Gastrocnemius medialis (tissue), 4 donors: ENCODE measurements at regions not wholly inside any gene's neighbourhood (a gene's known extent, or its start where the extent isn't known, plus 50 kb on each side); places are given as distances from the start of the nearest gene placed in this dataset.

ENCODE experiments used
- ATAC-seq, 2 donors: fragments of 150-250 bp; one replicate each; pipeline ENCODE4 v1.9.1; 2016
- DNase-seq, 2 donors: peaks; one replicate each; pipeline ENCODE4 v3.0.0-alpha.2; 2019
- H3K27ac ChIP-seq, 4 donors: fragments of 200-600 bp; sonication (generic); 1 replicate in 1 of 4; 2 replicates in 3 of 4; pipeline ENCODE4 v1.5.1; 2016 to 2018; ENCODE audit warnings: mild to moderate bottlenecking in 2 of 4, moderate library complexity in 1 of 4
- H3K27me3 ChIP-seq, 3 donors: fragments of 200-600 bp; sonication (generic) in 2 of 3; 1 replicate in 1 of 3; 2 replicates in 2 of 3; pipeline versions ENCODE4 v1.5.1 to v1.6.0; 2016 to 2019; ENCODE audit warnings: mild to moderate bottlenecking in 1 of 3, moderate library complexity in 1 of 3
- H3K36me3 ChIP-seq, 2 donors: fragments of 200-600 bp; sonication (generic) in 1 of 2; one replicate each; pipeline ENCODE4 v1.5.1; 2017 to 2018
- H3K4me1 ChIP-seq, 2 donors: fragments of 200-600 bp; sonication (generic) in 1 of 2; one replicate each; pipeline ENCODE4 v1.5.1; 2016 to 2017; ENCODE audit warnings: mild to moderate bottlenecking in 2 of 2
- H3K4me3 ChIP-seq, 4 donors: fragments of 200-600 bp; sonication (generic) in 3 of 4; 1 replicate in 1 of 4; 2 replicates in 3 of 4; pipeline ENCODE4 v1.5.1; 2016 to 2019; ENCODE audit warnings: mild to moderate bottlenecking in 2 of 4
- H3K9me3 ChIP-seq, 3 donors: fragments of 200-600 bp; sonication (generic) in 2 of 3; 1 replicate in 1 of 3; 2 replicates in 2 of 3; pipeline ENCODE4 v1.5.1; 2016 to 2019
- CTCF ChIP-seq, 5 experiments: fragments of 450-650 bp in 3 of 5; fragments of 200-600 bp in 2 of 5; sonication (generic) in 2 of 5; IDR thresholded peaks in 4 of 5; conservative IDR thresholded peaks in 1 of 5; 1 replicate in 4 of 5; 2 replicates in 1 of 5; pipeline ENCODE4 v1.5.1; 2016 to 2019; ENCODE audit warnings: antibody characterized with exemption in 5 of 5, mild to moderate bottlenecking in 3 of 5, moderate library complexity in 3 of 5
- POLR2A ChIP-seq, 2 donors: fragments of 450-650 bp; IDR thresholded peaks; one replicate each; pipeline ENCODE4 v1.6.1; 2017; ENCODE audit warnings: antibody characterized with exemption in 2 of 2, mild to moderate bottlenecking in 2 of 2, moderate library complexity in 2 of 2
- in situ Hi-C, 4 donors: fragments of 200-750 bp; cut with MboI; loops; one replicate each; pipeline versions ENCODE4 v1.15.0 to v1.8.0; 2017; ENCODE audit warnings: low sequenced_read_pairs in 4 of 4
- intact Hi-C: fragments of 100-400 bp; cut with DNase I; formaldehyde crosslinking; loops from one replicate; pipeline ENCODE4 v1.15.1; 2023; ENCODE audit warnings: low total_unique reads

DNA sequence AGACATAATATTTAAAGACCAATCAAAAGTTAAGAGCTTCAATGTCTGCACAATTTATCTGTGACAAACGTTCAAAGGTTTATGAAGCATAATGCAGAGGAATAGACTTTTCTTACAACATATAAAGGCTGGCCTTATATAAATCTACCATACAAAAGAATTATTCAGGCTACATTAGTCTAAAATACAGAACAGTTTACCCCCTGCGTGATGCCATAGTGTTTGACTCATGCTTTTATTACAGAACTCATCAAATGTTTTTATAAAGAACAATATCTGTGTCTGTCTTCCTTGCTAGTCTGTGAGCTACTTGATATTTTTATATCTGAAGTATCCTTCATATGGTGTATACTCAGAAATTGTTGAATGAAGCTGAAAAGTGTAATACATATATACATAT is 1084.5 kb upstream of the FLRT2 start:
- no peak for TF ChIP-seq POLR2A (IDR thresholded peaks at IDR 0.05)
- TF ChIP-seq CTCF (IDR thresholded peaks at IDR 0.05 in 4 of 5, conservative IDR thresholded peaks at IDR 0.05 in 1 of 5), result no peak
- Histone ChIP-seq H3K4me1 (no peaks in the 10 kb centered on the region), H3K9me3 (no peaks in the 10 kb centered on the region), H3K4me3 (no peak overlapping the region), H3K36me3 (no peaks in the 10 kb centered on the region), H3K27ac (no peak overlapping the region), H3K27me3 (no peaks in the 10 kb centered on the region)
- no peak for ATAC-seq
- no peak for DNase-seq
- in situ Hi-C loops (no loop called here), intact Hi-C loops (no loop called here)

- ATAC-seq (no peak), DNase-seq (no peak)
- in situ Hi-C loops, result no loop called here
- Histone ChIP-seq H3K4me1 (no peaks in the 10 kb centered on the region), H3K4me3 (no peak overlapping the region), H3K27ac (no peak overlapping the region), H3K9me3 (no peaks in the 10 kb centered on the region), H3K27me3 (no peaks in the 10 kb centered on the region), H3K36me3 (no peaks in the 10 kb centered on the region)
- intact Hi-C loops, result no loop called here
- TF ChIP-seq CTCF (IDR thresholded peaks at IDR 0.05 in 4 of 5, conservative IDR thresholded peaks at IDR 0.05 in 1 of 5), result no peak
Observed at GRCh38 chr14:84446250-84446649, 1083.7 kb upstream of the FLRT2 start.

DNA sequence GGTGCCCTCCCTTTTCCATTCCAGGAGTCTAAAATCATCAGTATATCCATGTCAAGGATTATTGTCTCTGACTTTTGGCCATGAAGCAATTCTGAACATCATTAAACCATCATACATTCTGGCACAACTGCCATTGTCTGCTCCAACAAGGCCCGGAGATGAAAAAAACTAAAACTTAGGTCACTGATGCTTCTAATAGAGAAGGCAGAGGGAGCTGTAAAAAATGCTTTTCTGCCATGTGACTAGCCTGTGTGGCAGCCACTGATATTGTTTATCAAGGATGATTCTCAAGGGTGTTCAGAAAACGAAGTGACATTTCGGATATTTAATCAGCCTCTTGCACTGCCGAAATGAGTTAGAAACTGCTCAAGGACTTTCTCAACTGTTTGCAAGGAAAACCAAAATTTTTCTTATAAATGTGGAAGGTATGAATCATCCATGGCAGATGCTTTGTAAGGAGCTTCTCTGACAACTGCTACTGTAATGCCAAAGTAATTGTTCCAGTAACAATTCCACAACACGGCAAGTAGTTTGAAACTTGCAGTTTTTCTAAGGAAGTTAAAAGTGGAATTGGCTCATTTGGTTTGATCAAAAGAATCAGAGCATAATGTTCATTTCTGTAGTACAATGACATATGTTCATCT is 1076.5 kb upstream of the FLRT2 start:
- intact Hi-C loops, result no loop called here
- Histone ChIP-seq H3K36me3 (no peaks in the 10 kb centered on the region), H3K27ac (no peak overlapping the region), H3K4me3 (no peak overlapping the region), H3K9me3 (no peaks in the 10 kb centered on the region), H3K27me3 (no peaks in the 10 kb centered on the region), H3K4me1 (no peaks in the 10 kb centered on the region)
- DNase-seq, result no peak
- no peak for ATAC-seq
- TF ChIP-seq CTCF (IDR thresholded peaks at IDR 0.05 in 4 of 5, conservative IDR thresholded peaks at IDR 0.05 in 1 of 5) (no peak), POLR2A (IDR thresholded peaks at IDR 0.05) (no peak)
- in situ Hi-C loops, result no loop called here

GRCh38 chr14:84454114-84454513 is 1075.8 kb upstream of the FLRT2 start:
- no peaks in the 10 kb centered on the region for H3K27me3 ChIP-seq
- no peaks in the 10 kb centered on the region for H3K4me1 ChIP-seq
- intact Hi-C loops (no loop called here), in situ Hi-C loops (no loop called here)
- no peak overlapping the region for H3K27ac ChIP-seq
- DNase-seq (no peak), ATAC-seq (no peak)
- no peaks in the 10 kb centered on the region for H3K36me3 ChIP-seq
- H3K9me3 ChIP-seq, result no peaks in the 10 kb centered on the region
- no peak for TF ChIP-seq CTCF (IDR thresholded peaks at IDR 0.05 in 4 of 5, conservative IDR thresholded peaks at IDR 0.05 in 1 of 5)
- no peak for TF ChIP-seq POLR2A (IDR thresholded peaks at IDR 0.05)
- no peak overlapping the region for H3K4me3 ChIP-seq

- Histone ChIP-seq H3K27me3 (no peaks in the 10 kb centered on the region), H3K27ac (no peak overlapping the region), H3K36me3 (no peaks in the 10 kb centered on the region), H3K4me3 (no peak overlapping the region), H3K9me3 (no peaks in the 10 kb centered on the region), H3K4me1 (no peaks in the 10 kb centered on the region)
- ATAC-seq (no peak), DNase-seq (no peak)
- TF ChIP-seq CTCF (IDR thresholded peaks at IDR 0.05 in 4 of 5, conservative IDR thresholded peaks at IDR 0.05 in 1 of 5) (no peak), POLR2A (IDR thresholded peaks at IDR 0.05) (no peak)
- intact Hi-C loops, result no loop called here
- in situ Hi-C loops, result no loop called here
Observed at GRCh38 chr14:84456946-84457345, 1073.0 kb upstream of the FLRT2 start.
